ENCODE measurements at regions not wholly inside any gene's neighbourhood (a gene's known extent, or its start where the extent isn't known, plus 50 kb on each side); places are given as distances from the start of the nearest gene placed in this dataset.

DNA sequence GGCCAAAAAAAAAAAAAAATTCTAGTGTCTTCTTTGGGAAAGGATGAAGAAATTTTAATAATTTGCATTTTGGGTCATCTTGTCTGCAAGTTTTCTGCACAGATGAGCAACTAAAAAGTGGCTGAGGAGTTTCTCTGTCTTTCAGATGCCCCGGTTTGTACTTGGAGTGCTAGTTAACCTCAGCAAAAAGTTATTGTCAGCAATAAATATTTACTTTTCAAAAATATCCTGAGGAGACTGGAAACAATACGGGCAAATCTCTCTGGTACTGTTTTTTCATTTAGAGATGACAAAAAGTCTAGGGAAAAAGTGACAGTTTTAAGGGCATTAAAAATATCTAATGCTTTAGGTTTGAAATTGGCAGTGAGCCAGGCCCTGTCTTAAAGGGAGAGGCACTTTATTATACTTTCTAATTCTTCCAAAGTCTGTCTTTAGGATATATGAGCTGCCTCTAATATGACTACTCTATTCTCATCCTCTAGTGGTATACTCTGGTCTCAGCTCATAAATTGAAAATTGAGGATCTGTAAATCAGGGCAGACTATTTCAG is 436.0 kb upstream of the NR2F2 start:
- DNase-seq (ENCODE audit: low read depth, low spot score) = no peak

DNA sequence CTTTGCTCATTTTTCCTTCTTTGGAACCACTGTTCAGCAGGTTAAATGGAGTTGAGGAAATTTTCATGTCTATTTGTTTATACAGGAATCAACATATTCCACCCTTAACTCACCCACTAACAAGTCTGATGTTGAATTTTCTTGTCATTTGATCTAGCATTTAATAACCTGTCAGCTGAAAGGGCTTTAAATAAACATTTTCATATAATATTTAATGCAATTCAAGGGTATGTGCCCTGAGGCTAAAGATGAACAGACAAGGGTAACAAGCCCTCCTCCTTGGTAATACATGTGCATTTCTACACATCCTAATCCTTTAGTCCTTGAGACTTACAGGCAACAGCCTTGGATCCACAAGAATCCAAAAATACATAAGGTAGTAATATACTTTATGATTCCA is 435.0 kb upstream of the NR2F2 start:
- DNase-seq (ENCODE audit: low read depth, low spot score) = no peak

GRCh38 chr15:95897651-95898050 is 432.8 kb upstream of the NR2F2 start:
- no peak for DNase-seq (ENCODE audit: low read depth, low spot score)

DNA sequence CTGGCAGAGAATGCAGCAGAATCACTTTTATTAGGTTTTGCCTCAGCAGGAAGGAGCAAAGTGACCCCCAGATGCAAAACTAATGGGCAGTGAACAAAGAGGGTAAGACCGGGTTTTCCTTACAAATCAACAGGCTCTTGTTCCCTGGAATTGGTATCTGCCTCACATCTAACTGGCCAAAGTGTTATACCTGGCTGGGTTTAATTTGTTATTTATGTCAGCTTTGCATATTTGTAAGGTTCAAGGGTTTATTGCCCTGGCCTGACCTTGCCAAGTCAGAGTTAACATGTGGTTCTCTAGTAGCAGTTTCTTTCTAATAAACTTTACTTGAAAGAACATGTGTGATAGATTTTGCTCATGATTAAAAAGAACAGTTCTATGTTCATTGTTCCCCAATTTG is 431.7 kb upstream of the NR2F2 start:
- DNase-seq (ENCODE audit: low read depth, low spot score) = no peak

DNA sequence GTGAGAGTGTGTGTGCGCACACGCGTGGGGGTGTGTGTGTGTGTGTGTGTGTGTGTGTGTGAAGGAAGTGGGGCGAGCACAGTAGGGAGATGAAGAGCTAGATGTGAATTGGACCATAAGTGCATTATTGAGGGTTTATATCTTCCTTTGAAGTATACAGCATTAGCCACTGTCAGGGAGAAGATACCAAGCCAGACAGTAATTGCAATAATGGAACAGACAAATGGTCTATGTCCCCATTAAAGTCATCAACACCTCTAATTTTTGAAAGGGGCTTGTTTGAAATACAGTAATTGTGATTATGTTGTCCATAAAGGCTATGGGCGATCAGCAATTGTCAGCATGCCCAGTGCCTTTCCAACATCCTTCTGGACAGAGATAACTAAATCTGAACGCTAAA is 429.2 kb upstream of the NR2F2 start:
- DNase-seq (ENCODE audit: low read depth, low spot score) = no peak

- DNase-seq (ENCODE audit: low read depth, low spot score) = no peak
Observed at GRCh38 chr15:95902606-95903005, 427.9 kb upstream of the NR2F2 start.

DNA sequence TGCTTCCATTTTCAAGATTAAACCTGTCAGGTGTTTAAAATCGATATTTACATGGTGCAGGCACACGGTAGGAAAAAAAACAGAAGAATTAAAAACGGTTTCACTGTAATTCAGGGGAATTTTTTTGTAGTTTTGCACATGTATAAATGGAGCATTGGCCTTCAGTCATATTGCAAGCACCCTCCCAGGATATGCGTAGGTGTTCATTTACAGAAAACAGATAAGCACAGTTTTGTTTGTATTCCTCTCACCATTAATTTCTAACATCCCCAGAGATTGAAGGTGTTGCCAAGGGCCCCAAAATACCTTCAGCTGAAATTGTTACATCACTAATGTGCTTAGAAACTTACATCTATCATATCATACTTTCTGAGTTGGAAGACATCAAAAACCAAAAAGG is 427.1 kb upstream of the NR2F2 start:
- DNase-seq (ENCODE audit: low read depth, low spot score) = no peak

- DNase-seq (ENCODE audit: low read depth, low spot score) = no peak
Observed at GRCh38 chr15:95910643-95911212, 419.8 kb upstream of the NR2F2 start.

DNA sequence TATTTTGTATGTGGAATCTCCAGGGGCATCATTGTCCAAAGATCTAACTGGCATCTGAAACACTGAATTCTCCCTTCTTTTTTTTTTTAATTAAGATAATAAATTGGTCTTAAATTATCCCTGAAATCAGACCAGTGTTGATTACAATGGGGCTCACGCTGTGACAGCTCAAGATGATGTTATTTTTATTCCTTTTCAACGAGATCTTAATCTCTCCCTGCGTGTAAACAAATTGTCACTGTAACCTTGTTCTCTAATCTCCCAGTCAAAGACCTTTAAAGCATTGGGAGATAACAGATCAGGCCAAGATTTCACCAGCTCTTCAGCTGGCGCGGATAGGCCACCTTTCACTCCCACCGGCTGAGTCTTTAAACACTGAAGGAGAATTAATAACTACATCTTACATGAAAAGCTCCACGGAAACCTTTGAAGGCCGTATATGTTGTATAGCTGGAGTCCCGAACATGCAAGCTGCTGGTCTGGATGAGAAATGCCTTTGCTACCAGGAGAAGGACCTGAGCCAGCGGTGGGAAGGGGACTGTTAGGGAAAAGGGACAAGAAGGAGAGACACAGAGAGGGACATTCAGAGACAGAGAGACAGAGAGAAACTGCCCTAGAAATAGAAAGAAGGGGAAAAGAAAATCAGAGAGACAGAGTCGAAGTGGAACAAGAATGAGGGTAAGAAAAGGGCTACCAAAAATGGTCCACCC is 418.8 kb upstream of the NR2F2 start:
- DNase-seq (ENCODE audit: low read depth, low spot score) = no peak

DNA sequence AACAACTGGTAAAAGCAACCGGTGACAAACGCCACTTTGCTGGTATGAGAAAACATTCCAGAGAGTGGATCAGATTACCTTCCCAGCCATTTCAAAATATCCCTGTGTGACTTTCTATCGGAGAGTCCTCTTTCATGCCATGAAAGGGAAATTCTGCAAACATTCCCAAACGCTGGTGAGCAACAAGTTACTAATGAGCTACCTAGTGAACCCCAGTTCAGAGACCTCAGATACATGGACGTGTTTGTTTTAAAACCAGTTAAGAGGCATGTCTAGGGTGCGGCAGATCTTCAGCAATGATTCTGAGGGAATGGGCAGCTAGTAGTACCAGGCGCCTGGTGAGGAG is 418.2 kb upstream of the NR2F2 start:
- DNase-seq (ENCODE audit: low read depth, low spot score) = no peak

GRCh38 chr15:95912728-95913127 is 417.8 kb upstream of the NR2F2 start:
- no peak for DNase-seq (ENCODE audit: low read depth, low spot score)

- no peak for DNase-seq (ENCODE audit: low read depth, low spot score)
Observed at GRCh38 chr15:95916568-95916967, 413.9 kb upstream of the NR2F2 start.

- DNase-seq (ENCODE audit: low read depth, low spot score) = no peak
Observed at GRCh38 chr15:95918525-95918924, 412.0 kb upstream of the NR2F2 start.

GRCh38 chr15:95919460-95919859 is 411.0 kb upstream of the NR2F2 start:
- DNase-seq (ENCODE audit: low read depth, low spot score) = no peak

DNA sequence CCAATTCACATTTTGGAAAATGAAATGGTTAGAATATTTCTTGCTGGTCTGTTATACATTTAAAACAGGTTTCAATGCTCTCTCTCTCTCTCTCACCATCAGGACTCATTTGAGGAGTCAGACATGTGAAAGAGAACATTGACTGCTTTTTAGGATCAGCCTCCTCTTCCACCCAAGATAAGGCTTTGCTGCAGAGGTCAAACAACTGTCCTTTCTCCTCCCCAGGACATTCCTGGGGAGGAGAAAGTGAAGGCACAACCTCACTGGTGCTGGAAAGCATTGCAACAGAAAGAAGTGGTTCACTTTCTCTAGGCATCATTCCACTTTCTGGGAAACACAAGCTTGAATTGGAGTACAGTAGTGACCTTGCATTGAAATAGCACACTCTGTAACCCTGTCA is 409.1 kb upstream of the NR2F2 start:
- DNase-seq (ENCODE audit: low read depth, low spot score) = no peak

DNA sequence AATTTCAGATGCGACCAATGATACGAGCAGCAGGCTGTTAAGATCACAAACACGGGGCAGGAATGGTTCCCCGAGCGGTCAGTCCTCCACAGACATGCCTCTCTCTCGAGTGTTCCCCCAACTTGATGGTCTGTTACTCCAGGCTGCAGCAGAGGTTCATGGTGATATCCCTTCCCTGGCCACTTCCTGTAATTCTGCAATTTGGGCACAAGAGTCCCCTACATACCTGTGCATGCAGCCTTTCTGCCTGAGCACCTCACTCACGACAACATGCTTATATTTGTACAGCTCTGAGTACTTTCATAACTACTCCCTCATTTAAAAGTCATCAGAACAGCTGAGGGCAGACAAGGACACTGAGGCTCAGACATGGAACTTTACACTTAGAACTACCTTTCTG is 408.1 kb upstream of the NR2F2 start:
- DNase-seq (ENCODE audit: low read depth, low spot score) = no peak

- no peak for DNase-seq (ENCODE audit: low read depth, low spot score)
Observed at GRCh38 chr15:95923792-95924191, 406.7 kb upstream of the NR2F2 start.

DNA sequence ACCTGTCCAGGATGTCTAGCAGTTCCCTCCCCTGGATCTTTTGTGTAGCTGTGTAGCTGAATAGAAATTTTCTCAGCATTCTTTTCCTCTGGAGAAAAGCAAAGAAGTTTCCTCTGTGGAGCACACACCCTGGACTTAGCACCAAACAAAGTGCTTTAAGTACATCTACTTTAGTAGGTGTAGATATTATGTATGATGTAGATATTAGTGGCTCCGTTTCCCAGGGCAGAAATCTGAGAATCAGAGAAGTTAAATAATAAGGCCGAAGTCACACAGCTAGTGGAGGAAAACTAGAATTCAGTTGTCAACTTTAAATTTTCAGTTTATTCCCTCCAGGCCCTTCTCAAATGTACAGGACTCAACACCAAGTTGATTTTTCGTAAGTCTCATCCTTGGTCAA is 401.7 kb upstream of the NR2F2 start:
- no peak for DNase-seq (ENCODE audit: low read depth, low spot score)

DNA sequence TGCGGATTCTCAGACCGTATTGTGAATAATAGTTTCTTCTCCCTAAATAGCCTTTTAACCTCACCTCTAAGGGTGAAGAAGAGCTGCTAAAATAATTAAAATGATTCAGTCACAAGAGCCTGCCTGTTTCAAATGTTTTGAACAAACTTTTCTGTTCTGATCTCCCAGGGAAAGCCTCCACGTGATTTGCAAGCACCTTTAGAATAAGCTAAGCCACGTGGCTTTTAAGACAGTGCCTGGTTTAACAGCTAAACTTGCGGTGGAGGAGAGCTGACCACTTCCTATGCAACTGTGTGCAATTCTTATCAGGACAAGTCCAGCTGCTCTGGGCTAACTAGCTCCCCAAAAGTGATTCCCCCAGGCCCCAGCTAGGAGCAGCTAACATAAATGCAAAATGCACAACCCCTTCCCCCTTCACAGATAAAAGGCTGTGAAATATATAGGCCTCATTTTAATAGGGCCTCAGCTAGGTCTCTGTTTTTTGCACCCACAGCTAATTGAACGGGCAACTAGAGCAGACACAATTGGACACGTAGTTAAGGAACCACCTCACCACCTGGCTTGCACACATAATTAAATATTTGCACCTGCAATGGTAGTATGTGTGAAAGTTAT is 401.2 kb upstream of the NR2F2 start:
- no peak for DNase-seq (ENCODE audit: low read depth, low spot score)

DNA sequence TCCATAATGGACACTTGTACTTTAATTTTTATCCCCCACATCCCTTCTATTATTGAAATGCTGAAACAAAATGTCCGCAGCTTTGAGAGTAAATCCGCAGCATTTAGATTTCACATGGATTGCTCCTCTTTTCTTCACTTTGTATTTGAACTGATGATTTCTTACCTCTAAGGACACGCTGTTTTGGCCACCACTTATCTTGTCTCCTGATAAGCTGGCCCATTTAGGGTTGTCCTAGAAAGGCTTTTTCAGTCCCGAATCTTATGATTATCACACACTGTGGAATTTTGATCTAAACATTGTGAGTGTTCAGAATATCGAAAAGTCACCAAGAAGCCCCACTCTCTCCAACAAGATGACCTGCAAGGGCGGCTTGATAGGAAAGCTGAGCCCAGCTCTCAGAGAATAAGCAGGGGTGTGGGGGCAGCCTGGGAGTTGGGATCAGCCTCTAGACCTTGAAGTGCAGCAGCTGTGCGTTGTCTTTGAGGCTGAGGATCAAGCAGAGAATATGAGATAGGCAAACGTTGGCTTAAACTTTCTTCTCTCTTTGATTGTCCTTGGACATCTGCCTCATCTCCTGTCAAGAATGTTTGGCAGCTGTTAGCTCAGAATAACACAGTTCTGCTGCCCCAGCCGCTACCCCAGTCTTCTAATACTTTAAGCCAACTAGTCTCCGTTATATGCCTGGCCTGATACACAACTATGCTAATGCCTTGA is 399.7 kb upstream of the NR2F2 start:
- no peak for DNase-seq (ENCODE audit: low read depth, low spot score)

- no peak for DNase-seq (ENCODE audit: low read depth, low spot score)
Observed at GRCh38 chr15:95931619-95932018, 398.9 kb upstream of the NR2F2 start.

GRCh38 chr15:95932141-95932540 is 398.4 kb upstream of the NR2F2 start:
- no peak for DNase-seq (ENCODE audit: low read depth, low spot score)

DNA sequence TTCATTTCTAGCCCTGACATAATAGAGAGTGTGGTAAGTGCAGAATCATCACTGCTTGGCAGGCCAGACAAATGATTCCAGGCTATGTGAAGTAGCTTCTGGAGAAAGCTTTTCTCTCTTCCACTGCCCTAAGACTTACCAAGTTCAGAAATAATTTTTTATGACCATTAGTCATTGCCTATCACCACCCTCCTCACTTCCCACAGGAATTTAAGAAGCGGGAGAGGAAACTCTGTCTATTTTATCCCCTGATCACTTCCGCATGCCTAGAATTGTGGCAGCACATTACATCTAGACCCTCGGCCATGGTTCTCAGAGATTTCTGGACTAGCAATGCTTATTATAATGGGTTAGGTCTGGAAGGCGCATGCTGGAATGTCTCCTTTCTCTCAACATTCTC is 397.8 kb upstream of the NR2F2 start:
- no peak for DNase-seq (ENCODE audit: low read depth, low spot score)
